ENCODE measurements at regions not wholly inside any gene's neighbourhood (a gene's known extent, or its start where the extent isn't known, plus 50 kb on each side); places are given as distances from the start of the nearest gene placed in this dataset.
"Not testable (repeated sequence)": the region's sequence is repeated elsewhere in the genome, so short reads cannot be mapped to it uniquely, and the experiment has no call there.

DNA sequence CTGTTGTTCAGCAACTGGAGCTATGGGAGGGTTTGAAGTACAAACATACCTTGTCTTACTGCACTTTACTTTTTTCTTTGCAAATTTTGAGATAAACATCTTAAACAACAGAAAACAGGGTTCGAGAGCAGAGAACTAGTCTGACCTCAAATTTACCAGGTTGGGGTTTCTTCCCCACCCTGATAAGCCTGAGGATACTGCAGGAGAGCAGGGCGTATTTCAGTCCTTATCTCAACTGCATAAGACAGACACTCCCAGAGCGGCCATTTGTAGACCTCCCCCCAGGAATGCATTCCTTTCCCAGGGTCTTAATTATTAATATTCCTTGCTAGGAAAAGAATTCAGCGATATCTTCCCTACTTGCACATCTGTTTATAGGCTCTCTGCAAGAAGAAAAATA lies 242.1 kb upstream of the DDHD1 start:
- DNase-seq (ENCODE audit: low read depth): not testable (repeated sequence)

DNA sequence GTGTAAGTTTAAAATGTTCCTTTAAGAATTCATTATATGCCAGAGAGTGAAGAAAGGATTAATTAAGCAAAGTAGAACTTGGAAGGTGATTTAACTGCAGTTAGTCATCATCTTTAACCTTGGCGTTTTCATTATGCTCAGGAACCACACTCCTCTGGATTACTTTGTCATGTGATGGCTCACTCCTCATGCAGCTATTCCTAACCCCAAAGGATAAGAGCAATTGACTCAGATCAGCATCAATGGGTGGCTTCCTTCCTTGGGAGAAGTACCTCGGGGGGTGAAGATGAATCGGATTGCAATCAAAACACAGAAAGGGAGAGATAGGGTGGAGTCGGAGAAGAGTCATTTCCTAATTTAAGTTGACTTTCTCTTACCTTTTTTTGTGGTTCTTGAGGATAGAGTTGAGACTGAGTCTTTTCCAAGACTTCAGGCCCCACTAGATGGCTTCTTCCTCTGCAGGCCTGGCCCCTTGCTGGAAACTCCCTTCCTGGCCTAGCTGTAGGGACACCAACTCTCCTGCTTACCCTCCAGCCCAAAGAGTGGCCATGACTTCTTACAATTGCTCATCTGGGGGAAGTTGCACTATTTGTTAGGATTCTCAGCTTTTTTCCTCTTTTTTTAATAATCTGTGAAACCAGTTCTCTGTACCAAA lies 238.6 kb upstream of the DDHD1 start:
- DNase-seq (ENCODE audit: low read depth): peak; percentile 21

DNA sequence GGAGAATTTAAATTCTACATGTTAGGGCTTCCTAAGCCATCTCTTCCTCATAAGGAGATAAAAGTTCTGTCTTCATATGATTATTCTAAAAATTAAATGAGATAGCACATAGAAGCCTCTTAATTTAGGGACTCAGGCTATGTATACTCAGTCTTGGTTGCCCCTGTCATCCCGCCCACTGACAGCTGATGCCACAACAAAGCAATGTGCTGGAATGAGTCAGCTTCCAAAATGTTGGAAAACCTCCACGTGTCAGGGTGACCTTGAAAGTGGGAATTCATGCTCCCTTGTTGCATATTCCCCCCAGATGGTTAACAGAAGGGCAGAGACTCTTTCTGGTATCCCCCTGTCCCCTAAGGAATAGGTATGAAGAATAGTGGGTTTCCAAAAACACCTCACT lies 238.0 kb upstream of the DDHD1 start:
- DNase-seq (ENCODE audit: low read depth): peak; percentile 59

DNA sequence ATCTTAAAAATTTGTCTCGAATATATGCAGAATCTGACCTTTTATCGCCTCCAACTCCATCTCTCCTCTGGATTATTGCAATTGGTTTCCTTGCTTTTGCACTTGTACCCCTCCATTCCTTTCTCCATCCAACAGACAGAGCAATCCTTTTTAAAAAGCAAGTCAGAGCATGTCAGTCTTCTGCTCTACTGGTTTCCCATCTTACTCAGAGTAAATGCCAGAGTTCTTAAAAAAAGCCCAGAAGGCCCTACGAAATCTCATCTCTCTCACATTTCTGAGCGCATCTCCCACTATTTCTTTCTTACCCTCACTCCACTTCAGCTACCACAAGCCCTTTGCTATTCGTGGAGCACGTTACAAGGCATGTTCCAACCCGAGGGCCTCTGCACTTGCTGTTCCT lies 236.9 kb upstream of the DDHD1 start:
- no peak for DNase-seq (ENCODE audit: low read depth)

DNA sequence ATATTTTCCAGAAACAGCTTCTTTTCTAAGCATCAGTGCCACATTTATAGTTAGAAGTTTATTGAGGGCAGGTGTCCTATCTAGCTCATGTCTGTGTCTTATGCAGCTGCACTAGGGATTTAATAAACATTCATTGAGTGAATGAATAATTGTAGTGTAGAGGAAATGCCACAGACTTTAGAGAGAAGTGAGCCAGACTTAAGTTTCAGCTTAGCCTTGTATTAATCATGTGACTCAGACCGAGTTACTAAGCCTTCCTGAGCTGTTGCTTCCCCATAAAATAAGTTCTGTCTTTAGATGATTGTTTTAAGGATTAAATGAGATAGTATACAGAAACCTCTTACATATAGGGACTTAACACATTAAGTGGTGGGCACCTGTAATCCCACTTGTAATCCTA lies 236.1 kb upstream of the DDHD1 start:
- DNase-seq (ENCODE audit: low read depth): no peak

DNA sequence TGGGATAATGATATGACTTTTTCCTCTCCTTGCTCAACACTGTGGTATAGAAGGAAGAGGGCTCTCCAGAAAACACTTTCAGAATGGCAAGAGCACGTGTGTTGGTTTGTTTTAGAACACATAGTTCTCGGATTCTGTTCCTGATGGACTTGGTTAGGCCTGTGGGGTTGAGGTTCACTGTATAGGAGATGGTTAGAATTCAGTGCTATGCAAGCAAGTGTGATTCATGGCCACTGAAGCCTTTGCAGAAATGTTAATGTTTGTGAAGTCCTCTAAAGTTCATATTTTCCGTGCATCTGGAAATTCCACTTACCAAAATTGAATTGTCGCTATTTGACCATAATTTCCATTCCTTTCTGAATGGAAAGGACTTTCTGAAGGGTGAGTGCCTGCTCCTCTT lies 233.2 kb upstream of the DDHD1 start:
- DNase-seq (ENCODE audit: low read depth): no peak

DNA sequence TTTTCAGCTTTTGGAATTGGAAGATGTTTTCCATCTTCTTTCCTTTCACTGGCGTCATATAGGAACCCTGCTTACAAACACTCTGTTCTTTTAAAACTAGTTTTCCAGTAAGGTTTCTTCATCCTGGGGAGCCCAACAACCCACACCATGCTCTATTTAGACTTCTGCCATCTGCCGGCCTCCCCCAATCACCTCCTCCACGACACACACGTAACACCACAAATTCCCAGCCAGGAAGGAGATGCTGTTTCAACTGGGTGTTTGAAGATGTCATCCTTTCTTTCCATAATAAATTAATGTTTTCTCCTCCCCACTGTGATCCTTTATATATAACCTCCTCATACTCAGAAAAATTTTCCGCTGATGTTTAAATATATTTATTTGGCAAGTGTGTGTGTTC lies 231.4 kb upstream of the DDHD1 start:
- DNase-seq (ENCODE audit: low read depth): no peak

DNA sequence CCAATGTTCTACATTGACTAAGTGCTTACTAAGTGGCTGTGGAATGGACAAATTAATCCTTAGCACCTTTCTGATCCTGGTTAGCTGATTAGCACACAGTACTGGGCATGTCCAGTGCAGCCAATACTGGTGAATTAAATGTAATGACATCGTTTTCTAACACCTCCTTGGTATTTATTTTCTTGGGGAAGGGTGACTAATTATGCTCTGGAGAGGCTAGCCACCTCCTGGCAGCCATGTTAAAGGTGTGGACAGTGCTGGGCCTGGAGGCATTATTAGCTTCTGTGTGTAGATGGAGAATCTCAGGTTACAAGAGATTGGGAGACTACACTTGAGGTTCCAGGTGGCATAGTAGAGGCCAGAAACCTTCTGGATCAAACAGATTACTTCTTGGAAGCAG lies 230.9 kb upstream of the DDHD1 start:
- DNase-seq (ENCODE audit: low read depth): no peak

DNA sequence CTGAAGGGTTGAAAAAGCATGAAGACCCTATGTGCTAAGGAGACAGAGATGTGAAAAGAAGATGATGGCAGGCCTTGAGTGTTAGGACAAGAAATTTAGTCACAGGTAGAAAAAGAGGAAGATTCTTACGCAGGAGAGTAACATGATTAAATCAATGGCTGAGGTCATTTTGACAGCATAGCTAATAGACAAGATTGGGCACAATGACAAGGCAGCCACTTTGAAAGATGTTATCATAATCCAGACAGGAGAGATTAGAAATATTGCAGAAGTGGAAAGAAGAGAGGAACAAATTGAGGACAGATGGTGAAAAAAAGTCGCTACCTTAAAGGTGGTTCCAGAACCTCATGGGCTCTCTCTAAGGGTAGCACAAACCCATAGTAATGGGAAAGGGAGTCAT lies 228.8 kb upstream of the DDHD1 start:
- DNase-seq (ENCODE audit: low read depth): no peak

DNA sequence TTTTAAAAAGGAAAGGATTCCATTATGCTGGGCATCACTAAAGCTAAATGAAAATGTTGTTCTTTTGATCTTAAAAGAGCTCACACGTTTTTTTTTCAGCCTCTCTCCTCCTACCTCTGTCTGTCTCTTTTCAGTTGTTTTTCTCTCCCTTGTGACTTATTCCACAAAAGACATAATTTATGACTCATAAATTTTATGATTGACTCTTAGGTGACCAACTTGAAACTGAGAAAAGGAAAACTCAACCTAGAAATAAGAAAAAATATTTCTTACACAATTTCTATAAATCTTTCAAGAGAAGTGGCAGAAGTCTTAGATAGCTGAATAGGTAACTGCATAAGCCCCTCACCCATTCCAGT lies 227.7 kb upstream of the DDHD1 start:
- DNase-seq (ENCODE audit: low read depth): no peak

DNA sequence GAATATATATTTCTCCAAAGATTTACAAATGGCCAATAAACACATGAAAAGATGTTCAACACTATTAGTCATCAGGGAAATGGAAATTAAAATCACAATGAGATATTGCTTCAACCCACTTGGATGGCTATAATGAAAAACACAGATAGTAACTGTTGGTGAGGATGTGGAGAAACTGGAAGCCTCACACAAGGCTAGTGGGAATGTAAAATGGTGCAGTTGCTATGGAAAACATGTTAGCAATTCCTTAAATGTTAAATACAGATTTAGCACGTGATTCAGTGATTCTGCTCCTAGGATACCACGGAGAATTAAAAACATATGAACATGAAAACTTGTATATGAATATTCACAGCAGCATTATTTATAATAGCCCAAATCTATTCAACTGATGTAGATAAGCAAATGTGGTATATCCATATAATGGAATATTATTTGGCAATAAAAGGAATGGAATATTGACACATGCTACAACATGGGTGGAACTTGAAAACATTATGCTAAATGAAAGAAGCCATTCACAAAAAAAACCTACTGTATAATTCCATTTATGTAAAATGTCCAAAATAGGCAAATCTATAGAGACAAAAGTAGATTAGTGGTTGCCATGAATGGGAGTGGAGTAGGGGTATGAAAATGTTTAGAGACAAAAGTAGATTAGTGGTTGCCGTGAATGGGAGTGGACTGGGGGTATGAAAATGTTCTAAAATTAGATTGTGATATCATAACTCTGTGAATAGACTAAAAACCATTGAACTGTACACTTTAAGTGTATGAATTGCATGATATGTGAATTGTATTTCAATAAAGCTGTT lies 227.1 kb upstream of the DDHD1 start:
- DNase-seq (ENCODE audit: low read depth): no peak

DNA sequence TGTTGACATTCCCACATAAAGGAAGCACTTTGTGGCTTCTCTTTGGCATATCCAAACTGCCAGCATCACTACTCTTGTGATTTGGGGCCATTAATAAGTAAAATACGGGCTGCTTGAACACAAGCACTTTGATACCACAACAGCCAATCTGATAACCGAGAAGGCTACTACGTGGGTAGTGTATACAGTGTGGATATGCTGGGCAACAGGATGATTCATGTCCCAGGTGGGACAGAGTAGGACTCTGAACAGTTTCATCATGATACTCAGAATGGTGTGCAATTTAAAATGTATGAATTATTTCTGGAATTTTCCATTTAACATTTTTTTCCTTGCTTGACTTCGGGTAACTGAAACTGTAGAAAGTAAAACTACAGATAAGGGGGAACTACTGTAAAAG lies 225.0 kb upstream of the DDHD1 start:
- no peak for DNase-seq (ENCODE audit: low read depth)

DNA sequence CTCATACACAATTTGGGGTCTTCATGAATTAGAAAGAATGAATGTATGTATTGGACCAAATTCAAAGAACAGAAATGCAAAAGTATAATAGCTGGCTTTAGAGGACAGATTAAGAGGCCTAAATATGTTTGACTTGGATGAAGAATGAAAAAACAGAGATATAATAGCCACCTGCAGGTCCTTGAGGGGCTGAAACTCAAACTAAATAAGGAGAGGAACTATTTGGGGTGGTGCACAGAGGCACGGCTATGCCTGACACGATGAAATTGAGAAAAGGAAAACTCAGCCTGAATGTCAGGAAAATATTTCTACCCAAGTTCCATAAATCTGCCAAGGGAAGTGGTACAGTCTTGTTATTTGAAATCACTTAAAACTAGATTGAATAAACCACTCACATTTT lies 222.9 kb upstream of the DDHD1 start:
- DNase-seq (ENCODE audit: low read depth): no peak

DNA sequence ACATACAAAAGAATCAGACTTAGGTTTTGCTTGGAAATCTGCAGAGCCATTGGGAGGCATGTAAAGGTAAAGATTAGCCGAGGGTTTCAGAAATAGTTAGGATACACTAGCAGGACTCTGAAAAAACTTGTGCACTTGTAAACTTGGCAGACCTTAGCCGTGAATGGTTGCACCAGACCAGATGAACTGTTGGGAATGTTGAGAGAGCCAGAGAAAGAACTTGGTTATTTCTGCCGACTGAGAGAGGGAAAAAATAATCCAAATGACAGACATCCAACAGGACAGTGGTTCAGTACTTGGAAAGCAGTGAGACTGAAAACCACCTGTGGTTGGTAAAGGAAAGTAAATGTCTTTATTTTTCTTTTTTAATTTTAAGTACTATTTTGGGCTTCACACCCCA lies 222.5 kb upstream of the DDHD1 start:
- DNase-seq (ENCODE audit: low read depth): no peak

DNA sequence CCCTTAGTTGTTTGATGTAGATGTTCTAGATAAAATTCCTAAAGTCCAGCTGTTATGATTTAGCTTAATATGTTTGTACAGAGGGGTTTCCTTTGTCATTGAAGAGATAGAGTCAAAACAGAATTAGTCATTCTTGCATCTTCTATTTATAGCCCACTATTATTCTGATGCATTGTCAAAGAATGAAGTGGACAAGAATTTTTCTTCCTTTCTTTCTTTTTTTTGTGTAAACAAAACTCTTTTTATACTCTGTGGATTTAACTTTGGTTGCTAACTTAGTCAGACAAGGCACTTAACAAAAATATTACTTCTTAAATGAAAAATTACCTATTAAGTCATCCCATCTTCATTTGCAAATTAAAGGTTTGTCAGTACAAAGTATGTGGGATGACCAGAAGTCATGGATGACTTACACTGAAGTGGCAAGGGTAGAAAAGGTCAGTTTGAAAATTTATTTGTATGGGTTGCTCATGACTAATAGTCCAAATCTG lies 215.6 kb upstream of the DDHD1 start:
- DNase-seq (ENCODE audit: low read depth): peak; percentile 47

DNA sequence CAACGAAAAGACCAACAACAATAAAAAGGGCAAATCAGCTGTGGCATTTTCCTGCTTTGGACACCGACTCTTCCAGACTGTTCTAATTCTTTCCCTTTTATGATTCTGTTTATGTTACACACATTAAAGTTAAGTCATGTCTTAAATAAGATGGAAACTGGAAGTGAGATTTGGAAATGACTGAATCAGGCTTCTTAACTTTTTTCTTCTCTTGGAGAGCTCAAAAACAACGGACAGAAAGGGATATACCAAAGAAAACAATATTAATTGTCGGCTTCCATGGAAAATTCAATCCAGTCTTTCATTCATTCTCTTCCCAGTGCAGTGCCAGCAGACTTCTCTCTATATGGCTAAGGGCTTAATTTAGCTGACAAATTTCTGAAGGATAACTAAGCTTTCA lies 214.9 kb upstream of the DDHD1 start:
- no peak for DNase-seq (ENCODE audit: low read depth)

DNA sequence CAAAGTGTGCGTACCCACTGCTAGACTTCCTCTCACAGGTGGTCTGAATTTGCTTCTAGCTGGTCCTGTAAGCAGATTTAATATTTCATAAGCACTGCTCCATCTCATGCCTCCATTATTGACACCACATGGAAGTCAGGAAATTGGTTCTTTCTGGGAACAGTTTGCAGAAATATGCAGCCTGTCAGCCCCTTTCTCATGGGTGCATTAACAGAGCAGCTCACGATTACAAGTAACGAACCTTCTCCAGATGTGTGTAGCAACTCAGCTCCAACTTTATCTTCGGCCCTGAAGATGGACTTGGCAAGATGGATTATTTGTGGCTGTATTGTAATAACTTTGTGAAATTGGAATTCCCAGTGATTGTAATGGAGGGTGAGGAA lies 214.5 kb upstream of the DDHD1 start:
- peak; percentile 90 for DNase-seq (ENCODE audit: low read depth)

DNA sequence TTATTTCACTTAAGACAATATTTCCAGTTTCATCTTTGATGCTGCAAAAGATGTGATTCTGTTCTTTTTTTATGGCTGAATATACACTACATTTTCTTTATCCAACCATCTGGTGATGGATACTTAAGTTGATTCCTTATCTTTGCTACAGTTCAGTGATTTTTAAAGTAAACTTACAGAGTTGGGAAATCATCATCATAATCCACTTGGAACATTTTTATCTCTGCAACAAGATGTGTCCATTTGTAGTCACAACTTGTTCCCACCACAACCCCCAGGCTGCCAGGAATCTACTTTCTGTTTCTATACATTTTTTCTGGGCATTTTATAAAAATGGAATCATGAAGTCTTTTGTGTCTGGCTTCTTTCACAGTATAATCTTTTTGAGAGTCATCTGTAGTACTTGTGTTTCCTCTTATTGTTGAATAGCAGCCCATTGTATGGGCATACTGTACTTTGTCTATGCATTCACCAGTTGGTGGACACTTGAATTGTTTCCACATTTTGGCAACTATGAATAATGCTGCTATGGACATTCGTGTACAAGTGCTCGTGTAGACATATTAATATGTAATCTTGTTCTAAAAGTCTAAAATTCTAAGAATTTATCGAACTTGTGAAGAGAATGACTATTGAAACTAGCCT lies 212.5 kb upstream of the DDHD1 start:
- DNase-seq (ENCODE audit: low read depth): no peak

DNA sequence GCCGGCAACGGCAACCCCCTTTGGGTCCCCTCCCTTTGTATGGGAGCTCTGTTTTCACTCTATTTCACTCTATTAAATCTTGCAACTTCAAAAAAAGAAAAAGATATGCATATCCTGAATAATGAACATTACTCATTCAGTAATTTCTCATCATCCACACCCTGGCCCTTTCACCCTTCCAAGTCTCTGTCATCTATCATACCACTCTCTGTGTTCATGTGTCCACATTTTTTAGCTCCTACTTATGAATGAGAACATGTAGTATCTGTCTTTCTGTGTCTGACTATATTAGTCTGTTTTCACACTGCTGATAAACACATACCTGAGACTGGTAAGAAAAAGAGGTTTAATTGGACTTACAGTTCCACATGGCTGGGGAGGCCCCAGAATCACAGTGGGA lies 209.8 kb upstream of the DDHD1 start:
- not testable (repeated sequence) for DNase-seq (ENCODE audit: low read depth)

DNA sequence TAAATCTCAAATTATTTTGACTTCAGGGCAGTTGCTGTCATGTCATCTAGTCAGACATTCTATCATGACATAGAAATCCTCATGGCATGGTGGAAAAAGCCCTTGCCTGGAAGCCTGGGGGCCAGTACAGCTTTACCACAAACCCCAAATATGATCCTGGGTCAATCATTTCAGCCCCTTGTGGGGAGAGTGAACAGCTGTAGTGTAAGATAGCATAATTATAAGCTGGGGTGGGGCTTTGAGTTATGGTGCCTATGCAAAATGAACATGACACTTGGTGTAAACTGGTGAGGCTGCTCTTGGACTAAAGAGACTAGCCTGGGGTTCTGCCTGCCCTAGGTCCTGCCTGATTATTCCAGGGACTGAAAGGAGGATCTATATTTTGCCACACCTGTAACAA lies 207.7 kb upstream of the DDHD1 start:
- DNase-seq (ENCODE audit: low read depth): no peak

DNA sequence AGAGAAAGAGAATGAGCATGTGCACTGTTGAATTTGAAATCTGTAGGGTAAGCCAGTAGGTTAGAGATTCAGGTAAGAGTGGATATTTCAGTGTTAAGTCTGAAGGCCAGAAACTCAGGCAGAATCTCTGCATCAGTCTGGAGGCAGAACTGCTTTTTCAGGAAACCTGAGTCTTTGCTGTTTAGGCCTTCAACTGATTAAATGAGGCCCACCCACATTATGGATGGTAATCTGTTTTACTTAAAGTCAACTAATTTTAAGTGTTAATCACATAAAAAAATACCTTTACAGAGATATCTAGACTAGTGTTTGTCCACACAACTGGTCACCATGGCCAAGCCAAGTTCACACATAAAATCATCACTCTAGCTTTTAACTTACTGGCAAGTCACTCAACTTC lies 205.0 kb upstream of the DDHD1 start:
- no peak for DNase-seq (ENCODE audit: low read depth)

DNA sequence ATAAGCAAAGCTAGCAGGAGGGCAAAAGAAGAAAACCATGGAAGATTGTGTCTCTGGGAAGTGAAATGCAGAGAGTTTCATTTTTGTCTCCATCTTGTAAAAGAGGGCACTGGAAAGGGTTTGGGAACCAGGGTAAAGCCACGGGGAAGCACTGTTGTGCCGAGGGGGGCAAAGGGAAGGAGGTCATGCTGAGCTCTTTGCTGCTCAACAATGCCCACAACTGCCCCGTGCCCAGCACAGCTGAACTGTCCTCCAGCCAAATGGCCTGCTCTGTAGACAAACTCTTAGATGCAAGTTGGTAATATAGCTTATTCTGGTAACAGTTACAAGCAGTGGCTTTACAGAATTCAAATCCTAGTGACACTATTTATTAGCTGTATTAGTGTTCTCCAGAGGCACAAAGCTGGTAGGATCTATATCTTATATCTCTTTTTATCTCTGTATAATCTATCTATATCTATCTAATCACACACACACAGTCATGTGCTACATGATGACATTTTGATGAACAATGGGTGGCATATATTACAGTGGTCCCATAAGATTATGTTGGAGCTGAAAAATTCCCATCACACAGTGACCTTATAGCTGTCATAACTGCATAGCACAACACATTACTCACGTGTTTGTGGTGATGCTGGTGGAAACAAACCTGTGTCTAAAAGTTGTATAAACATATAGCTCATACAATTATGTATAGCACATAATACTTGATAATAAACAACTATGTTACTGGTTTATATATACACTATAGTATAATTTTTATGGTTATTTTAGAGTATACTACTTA lies 203.4 kb upstream of the DDHD1 start:
- DNase-seq (ENCODE audit: low read depth): no peak
